Body of pancreas (tissue), 4 donors: ENCODE measurements at regions not wholly inside any gene's neighbourhood (a gene's known extent, or its start where the extent isn't known, plus 50 kb on each side); places are given as distances from the start of the nearest gene placed in this dataset.

Experiments used
- ATAC-seq: fragments of 150-250 bp; one replicate; pipeline ENCODE4 v1.9.1; 2016
- DNase-seq, 4 donors: peaks; one replicate each; pipeline ENCODE4 v3.0.0-alpha.2; 2019
- H3K27ac ChIP-seq, 4 donors: fragments of 200-600 bp; sonication (generic); 1 replicate in 3 of 4; 2 replicates in 1 of 4; pipeline versions ENCODE4 v1.5.1 to v1.6.1; 2016 to 2019; ENCODE audit warnings: mild to moderate bottlenecking in 1 of 4, mixed read lengths in 1 of 4, moderate library complexity in 1 of 4
- H3K27me3 ChIP-seq, 2 donors: fragments of 200-600 bp; sonication (generic); one replicate each; pipeline ENCODE4 v1.6.0; 2016; ENCODE audit warnings: mild to moderate bottlenecking in 1 of 2
- H3K36me3 ChIP-seq, 2 donors: fragments of 200-600 bp; sonication (generic); replicated peaks in 1 of 2; 2 replicates each; pipeline ENCODE4 v1.5.1; 2016; ENCODE audit warnings: low read depth in 2 of 2; ENCODE audit not compliant: insufficient read depth in 1 of 2
- H3K4me1 ChIP-seq: fragments of 200-600 bp; sonication (generic); one replicate; pipeline ENCODE4 v1.6.0; 2016
- H3K4me3 ChIP-seq, 2 donors: fragments of 200-600 bp; sonication (generic); 1 replicate in 1 of 2; 2 replicates in 1 of 2; pipeline ENCODE4 v1.5.1; 2016 to 2019
- H3K9me3 ChIP-seq, 3 donors: fragments of 200-600 bp; sonication (generic); 1 replicate in 2 of 3; 2 replicates in 1 of 3; pipeline ENCODE4 v1.5.1; 2016
- POLR2A ChIP-seq, 3 donors: fragments of 450-650 bp; IDR thresholded peaks; one replicate each; pipeline ENCODE4 v1.6.1; 2016; ENCODE audit warnings: antibody characterized with exemption in 3 of 3, mild to moderate bottlenecking in 2 of 3
- WGBS, 2 donors: methylation state at CpG; one replicate each; pipeline ENCODE4 v1.1.5; 2017; 5-methylcytosine and 5-hydroxymethylcytosine counted together
- intact Hi-C: fragments of 100-400 bp; cut with DNase I; formaldehyde crosslinking; loops from one replicate; pipeline ENCODE4 v1.15.1; 2023
- TF ChIP-seq, protein P1 (sequence below), 7 experiments: fragments of 450-650 bp in 4 of 7; fragments of 200-600 bp in 3 of 7; sonication (generic) in 3 of 7; IDR thresholded peaks; one replicate each; pipeline ENCODE4 v1.5.1; 2016 to 2019; ENCODE audit warnings: antibody characterized with exemption in 7 of 7

- no peak overlapping the region for H3K4me3 ChIP-seq
- no peak for TF ChIP-seq POLR2A (IDR thresholded peaks at IDR 0.05)
- TF ChIP-seq, protein P1, sequence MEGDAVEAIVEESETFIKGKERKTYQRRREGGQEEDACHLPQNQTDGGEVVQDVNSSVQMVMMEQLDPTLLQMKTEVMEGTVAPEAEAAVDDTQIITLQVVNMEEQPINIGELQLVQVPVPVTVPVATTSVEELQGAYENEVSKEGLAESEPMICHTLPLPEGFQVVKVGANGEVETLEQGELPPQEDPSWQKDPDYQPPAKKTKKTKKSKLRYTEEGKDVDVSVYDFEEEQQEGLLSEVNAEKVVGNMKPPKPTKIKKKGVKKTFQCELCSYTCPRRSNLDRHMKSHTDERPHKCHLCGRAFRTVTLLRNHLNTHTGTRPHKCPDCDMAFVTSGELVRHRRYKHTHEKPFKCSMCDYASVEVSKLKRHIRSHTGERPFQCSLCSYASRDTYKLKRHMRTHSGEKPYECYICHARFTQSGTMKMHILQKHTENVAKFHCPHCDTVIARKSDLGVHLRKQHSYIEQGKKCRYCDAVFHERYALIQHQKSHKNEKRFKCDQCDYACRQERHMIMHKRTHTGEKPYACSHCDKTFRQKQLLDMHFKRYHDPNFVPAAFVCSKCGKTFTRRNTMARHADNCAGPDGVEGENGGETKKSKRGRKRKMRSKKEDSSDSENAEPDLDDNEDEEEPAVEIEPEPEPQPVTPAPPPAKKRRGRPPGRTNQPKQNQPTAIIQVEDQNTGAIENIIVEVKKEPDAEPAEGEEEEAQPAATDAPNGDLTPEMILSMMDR (IDR thresholded peaks at IDR 0.05), result no peak
- no peaks in the 10 kb centered on the region for H3K27me3 ChIP-seq
- H3K9me3 ChIP-seq, result no peaks in the 10 kb centered on the region
- ATAC-seq (no peak), DNase-seq (no peak)
- 65 to 67% methylated on average over 7 of the region's 7 CpGs for WGBS, 2 donors
- no peak overlapping the region for H3K27ac ChIP-seq
- no peaks in the 10 kb centered on the region for H3K4me1 ChIP-seq
- intact Hi-C loops, result no loop called here
- H3K36me3 ChIP-seq, result no peaks in the 10 kb centered on the region
Observed at GRCh38 chr14:98462908-98463307, 809.1 kb downstream of the BCL11B start.

DNA sequence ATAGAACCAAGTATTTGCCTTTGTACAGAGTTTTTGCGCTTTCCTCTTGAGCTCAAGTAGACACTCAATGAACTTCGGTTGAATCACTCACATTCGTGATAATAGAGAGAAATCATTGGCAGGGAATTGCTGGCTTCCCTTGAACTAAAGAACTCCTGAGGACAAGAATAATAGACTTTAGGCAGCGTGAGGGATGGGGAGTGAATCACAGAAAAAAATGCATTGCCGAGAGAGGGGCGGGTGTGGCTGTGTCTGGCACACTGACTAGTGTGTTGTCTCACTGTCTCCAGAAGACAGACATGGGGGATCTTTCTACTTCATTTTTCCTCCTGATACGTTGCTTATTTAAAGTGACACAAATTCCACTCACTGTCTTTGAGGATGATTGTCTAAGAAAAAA, 805.2 kb downstream of the BCL11B start:
- ATAC-seq (no peak), DNase-seq (no peak)
- TF ChIP-seq, protein P1 (IDR thresholded peaks at IDR 0.05), result no peak
- no peak for TF ChIP-seq POLR2A (IDR thresholded peaks at IDR 0.05)
- Histone ChIP-seq H3K4me1 (peaks cover 14% of the 10 kb centered on the region), H3K36me3 (no peaks in the 10 kb centered on the region), H3K4me3 (no peak overlapping the region), H3K27me3 (no peaks in the 10 kb centered on the region), H3K9me3 (no peaks in the 10 kb centered on the region), H3K27ac (no peak overlapping the region)
- intact Hi-C loops, result no loop called here
- 76 to 77% methylated on average over 7 of the region's 7 CpGs for WGBS, 2 donors

DNA sequence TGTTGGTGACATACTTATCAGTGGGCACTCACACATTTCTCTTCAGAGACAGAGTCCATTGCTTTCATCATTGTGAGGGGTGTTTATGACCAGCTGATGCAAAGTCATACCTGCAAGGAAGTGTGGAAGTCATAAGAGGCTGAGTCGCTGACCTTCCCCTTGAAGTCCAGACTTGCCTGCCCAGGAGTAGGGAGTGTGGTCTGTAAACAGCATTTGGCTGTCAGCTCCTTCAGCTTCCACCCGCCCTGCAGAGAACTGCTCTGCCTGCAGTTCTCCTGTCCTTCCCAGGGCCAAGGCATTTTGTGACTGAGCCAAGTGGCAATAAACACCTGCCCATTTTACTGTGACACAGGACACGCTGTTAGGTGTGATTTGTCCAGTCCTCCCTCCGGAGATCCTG, 801.3 kb downstream of the BCL11B start:
- Histone ChIP-seq H3K4me3 (no peak overlapping the region), H3K27me3 (no peaks in the 10 kb centered on the region), H3K36me3 (no peaks in the 10 kb centered on the region), H3K27ac (no peak overlapping the region), H3K9me3 (no peaks in the 10 kb centered on the region), H3K4me1 (peaks cover 24% of the 10 kb centered on the region)
- intact Hi-C loops, result no loop called here
- no peak for TF ChIP-seq POLR2A (IDR thresholded peaks at IDR 0.05)
- TF ChIP-seq, protein P1 (IDR thresholded peaks at IDR 0.05), result no peak
- 19 to 38% methylated on average over 4 of the region's 4 CpGs for WGBS, 2 donors
- no peak for ATAC-seq
- DNase-seq, result peak in 3 of 4 donors; percentile 5 to 39 (median 10)

GRCh38 chr14:98474900-98475299, 797.1 kb downstream of the BCL11B start:
- ATAC-seq (no peak), DNase-seq (peak in 2 of 4 donors; percentile 28 to 46)
- H3K27ac ChIP-seq, result no peak overlapping the region
- intact Hi-C loops, result no loop called here
- H3K4me1 ChIP-seq, result peaks cover 24% of the 10 kb centered on the region
- H3K36me3 ChIP-seq, result no peaks in the 10 kb centered on the region
- WGBS, 2 donors, result 42 to 51% methylated on average over 2 of the region's 2 CpGs
- H3K9me3 ChIP-seq, result no peaks in the 10 kb centered on the region
- no peaks in the 10 kb centered on the region for H3K27me3 ChIP-seq
- no peak for TF ChIP-seq POLR2A (IDR thresholded peaks at IDR 0.05)
- TF ChIP-seq, protein P1 (IDR thresholded peaks at IDR 0.05), result no peak
- H3K4me3 ChIP-seq, result no peak overlapping the region

DNA sequence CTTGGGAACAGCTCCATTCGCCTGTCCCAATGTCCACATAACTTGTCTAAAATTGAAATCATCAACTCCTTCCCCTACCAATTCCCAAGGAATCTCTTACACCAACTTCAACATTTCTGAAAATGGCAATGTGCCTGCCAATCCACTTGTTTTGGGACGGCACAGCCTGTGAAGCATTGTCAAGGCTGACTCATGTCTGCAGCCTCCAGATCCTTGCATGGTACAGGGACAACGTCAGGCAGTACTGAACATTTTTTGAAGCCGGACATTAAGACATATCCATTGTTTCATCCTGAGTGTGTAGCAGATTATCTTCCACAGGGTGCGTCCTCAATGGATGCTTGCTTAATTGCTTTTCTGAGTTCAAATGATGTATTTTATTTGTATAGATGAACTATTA, 794.1 kb downstream of the BCL11B start:
- no peaks in the 10 kb centered on the region for H3K9me3 ChIP-seq
- intact Hi-C loops, result no loop called here
- ATAC-seq, result no peak
- TF ChIP-seq, protein P1 (IDR thresholded peaks at IDR 0.05), result no peak
- TF ChIP-seq POLR2A (IDR thresholded peaks at IDR 0.05), result no peak
- H3K4me1 ChIP-seq, result peaks cover 10% of the 10 kb centered on the region
- DNase-seq, result no peak
- no peak overlapping the region for H3K4me3 ChIP-seq
- no peaks in the 10 kb centered on the region for H3K27me3 ChIP-seq
- H3K27ac ChIP-seq, result no peak overlapping the region
- WGBS, 2 donors, result 81 to 88% methylated on average over 5 of the region's 5 CpGs
- no peaks in the 10 kb centered on the region for H3K36me3 ChIP-seq
